Hematopoietic multipotent progenitor cell treated with erythropoietin and hydrocortisone succinate and interleukin-3 and kit ligand, for 17 days (in vitro differentiated cells): ENCODE measurements at regions not wholly inside any gene's neighbourhood (a gene's known extent, or its start where the extent isn't known, plus 50 kb on each side); places are given as distances from the start of the nearest gene placed in this dataset.
"Not testable (repeated sequence)": the region's sequence is repeated elsewhere in the genome, so short reads cannot be mapped to it uniquely, and the experiment has no call there.

Source experiments
- DNase-seq: peaks from one replicate; pipeline ENCODE4 v3.0.0-alpha.2; 2015; ENCODE audit warnings: low spot score

DNA sequence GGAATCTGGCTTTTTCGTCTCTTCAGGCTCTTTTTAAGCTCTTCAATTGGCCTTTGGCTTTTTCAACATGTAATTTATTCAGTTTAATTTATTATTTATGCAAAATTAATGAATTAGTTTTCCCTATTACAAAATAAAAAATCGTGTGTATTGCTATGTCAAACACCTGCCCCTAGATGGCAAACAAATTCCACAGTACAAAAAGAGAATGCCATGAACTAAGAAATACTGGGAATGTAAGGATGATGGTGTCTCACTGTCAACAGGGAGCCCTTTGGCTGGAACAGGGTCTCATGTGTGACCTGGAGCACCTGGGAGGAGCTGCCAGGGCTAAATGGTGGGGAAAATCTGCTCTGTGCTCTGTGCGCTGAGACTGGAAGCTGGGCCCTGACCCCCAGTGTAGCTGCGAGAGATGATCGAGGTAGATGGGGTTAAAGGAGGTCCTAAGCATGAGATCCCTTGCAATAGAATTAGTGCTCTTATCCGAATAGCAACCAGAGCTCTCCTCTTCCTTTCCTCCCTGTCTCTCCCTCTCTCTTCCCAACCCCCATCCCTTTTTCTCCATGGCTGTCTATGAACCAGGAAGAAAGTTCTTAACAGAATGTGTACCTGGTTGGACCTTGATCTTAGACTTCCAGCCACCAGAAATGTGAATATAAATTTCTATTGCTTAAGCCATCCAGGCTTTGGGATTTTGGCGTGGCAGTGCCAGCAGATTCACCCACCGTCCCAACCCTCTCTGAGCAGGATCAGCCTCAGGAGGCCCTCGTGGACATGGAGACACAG, 1183.5 kb downstream of the RPIA start:
- not testable (repeated sequence) for DNase-seq

GRCh38 chr2:89876445-89876844, 1185.0 kb downstream of the RPIA start:
- not testable (repeated sequence) for DNase-seq

- DNase-seq: not testable (repeated sequence)
Observed at GRCh38 chr2:89876878-89877277, 1185.4 kb downstream of the RPIA start.

- not testable (repeated sequence) for DNase-seq
Observed at GRCh38 chr2:89882880-89883279, 1191.4 kb downstream of the RPIA start.

GRCh38 chr2:89883624-89884023, 1192.2 kb downstream of the RPIA start:
- not testable (repeated sequence) for DNase-seq

DNA sequence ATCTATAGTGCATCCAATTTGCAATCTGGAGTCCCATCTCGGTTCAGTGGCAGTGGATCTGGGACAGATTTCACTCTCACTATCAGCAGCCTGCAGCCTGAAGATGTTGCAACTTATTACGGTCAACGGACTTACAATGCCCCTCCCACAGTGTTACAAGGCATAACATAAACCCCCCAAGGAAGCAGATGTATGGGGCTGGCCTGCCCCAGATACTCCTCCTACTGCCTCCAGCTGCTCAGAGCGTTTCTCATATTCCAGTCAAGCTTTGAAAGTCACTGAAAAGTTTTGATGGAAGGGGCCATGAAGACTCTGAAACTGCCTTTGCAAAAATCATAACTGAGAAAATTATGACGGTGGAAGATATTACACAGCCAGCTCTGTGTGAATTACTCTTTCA, 1193.6 kb downstream of the RPIA start:
- DNase-seq: not testable (repeated sequence)

GRCh38 chr2:89888693-89889092, 1197.2 kb downstream of the RPIA start:
- DNase-seq: not testable (repeated sequence)

- not testable (repeated sequence) for DNase-seq
Observed at GRCh38 chr2:89890185-89890773, 1198.8 kb downstream of the RPIA start.

DNA sequence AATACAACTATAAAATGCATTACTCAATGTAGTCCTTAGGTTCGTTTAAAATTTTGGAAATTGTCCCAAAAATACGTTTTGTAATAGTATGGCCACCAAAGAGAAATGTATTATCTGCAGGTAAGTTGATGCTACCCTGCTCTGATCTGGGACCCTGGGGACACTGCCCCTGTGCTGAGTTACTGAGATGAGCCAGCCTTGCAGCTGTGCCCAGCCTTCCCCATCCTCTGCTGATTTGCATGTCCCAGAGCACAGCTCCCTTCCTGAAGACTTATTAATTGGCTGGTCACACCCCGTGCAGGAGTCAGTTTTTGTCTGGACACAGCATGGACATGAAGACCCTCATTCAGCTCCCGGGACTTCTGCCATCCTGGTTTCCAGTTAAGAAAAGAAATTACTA, 1203.5 kb downstream of the RPIA start:
- DNase-seq: not testable (repeated sequence)

DNA sequence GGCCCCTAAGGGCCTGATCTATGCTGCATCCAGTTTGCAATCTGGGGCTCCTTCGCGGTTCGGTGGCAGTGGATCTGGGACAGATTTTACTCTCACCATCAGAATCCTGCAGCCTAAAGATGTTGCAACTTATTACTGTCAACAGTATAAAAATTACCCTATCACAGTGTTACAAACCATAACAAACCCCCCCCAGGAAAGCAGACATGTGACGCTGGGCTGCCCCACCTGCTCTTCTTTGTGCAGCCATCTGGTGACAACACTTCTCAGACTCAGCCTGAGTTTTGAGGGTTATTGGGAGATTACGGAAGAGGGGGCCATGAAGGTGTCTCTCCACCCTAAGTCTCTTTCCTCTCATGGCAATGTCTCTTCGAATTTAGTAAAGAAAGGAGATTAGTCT, 1204.2 kb downstream of the RPIA start:
- DNase-seq: not testable (repeated sequence)

DNA sequence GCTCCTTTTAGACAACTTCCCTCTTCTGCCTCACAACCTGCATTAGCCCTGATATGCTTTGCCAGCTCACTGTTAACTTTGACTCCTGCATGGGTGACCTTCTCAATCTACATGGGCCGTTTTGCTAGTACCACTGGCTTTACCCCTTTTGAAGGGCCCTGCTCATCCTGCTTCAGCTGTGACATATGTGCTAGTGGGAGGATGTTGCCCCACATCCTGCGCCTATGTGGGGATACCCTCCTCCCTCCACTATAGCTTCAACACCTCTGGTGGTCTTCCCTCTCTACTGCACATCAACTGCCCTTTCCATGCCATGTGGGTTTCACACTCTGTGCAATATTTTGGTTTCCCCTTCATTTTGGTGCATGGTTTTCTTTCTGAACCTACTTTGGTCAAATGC, 1235.5 kb downstream of the RPIA start:
- DNase-seq: not testable (repeated sequence)

- not testable (repeated sequence) for DNase-seq
Observed at GRCh38 chr2:89935436-89935835, 1244.0 kb downstream of the RPIA start.

DNA sequence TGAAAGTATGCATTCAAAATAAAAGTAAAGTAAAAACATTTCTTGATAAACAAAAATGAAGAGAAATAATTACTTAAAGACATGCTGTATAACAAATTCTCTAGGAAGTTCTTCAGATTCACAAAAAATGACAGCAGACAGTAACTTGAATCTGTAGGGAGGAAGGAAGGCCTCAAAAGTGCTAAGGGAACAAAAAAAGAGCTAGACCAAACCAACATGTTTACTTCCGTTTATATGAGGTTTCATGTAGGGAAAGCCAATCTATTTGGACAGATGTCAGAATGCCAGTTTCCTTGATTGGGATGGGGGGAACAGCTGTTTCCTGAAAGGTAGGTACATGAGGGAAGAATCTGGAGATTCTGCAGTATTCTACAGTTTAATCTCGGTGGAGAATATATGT, 1244.5 kb downstream of the RPIA start:
- not testable (repeated sequence) for DNase-seq

GRCh38 chr2:89936559-89936958, 1245.1 kb downstream of the RPIA start:
- not testable (repeated sequence) for DNase-seq

GRCh38 chr2:89938756-89939155, 1247.3 kb downstream of the RPIA start:
- not testable (repeated sequence) for DNase-seq

GRCh38 chr2:89944267-89944666, 1252.8 kb downstream of the RPIA start:
- DNase-seq: not testable (repeated sequence)

GRCh38 chr2:89945004-89945616, 1253.6 kb downstream of the RPIA start:
- not testable (repeated sequence) for DNase-seq

DNA sequence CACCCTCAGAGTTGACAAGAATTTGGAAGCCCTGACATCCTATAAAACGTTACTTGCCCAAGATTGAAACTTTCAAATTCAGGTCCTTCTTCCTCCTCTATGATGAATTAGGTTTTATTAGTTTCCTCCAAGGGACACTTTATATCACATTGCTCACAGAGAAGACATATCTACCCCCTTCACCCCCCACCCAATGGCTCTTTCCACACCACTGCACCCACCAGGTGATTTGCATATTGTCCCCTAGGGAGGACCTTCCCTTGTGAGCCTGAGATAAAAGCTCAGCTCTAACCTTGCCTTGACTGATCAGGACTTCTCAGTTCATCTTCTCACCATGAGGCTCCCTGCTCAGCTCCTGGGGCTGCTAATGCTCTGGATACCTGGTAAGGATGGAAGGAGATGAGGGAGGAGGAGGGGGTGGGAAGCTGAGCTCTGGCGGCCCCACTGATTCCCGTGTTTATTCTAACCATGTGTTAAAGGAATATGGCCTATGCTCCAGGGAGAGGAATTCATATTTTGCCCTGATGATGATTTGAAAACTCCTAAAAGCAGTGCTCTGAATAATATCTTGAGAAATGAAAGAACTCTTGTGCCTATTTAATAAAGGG, 1255.8 kb downstream of the RPIA start:
- not testable (repeated sequence) for DNase-seq

- DNase-seq: not testable (repeated sequence)
Observed at GRCh38 chr2:89948102-89948501, 1256.6 kb downstream of the RPIA start.

- DNase-seq: not testable (repeated sequence)
Observed at GRCh38 chr2:89950807-89951206, 1259.3 kb downstream of the RPIA start.

DNA sequence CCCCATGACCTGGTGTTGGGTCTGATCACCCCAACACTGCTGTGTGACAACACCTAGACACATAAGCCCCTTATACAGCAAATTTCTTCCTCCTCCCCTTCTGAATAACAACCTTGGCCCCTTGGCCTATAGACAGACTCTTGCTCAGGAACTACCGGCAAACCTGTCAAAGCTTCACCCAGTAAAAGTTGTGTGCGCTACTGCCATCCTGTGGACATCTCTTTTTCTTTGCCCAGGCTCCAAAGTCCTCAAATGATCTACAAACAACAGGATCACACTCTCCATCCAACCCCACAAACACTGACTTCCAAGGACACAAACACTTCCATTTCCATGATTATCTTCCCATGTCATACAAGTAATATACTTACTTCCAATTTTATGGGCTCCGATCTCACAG, 1265.8 kb downstream of the RPIA start:
- not testable (repeated sequence) for DNase-seq

DNA sequence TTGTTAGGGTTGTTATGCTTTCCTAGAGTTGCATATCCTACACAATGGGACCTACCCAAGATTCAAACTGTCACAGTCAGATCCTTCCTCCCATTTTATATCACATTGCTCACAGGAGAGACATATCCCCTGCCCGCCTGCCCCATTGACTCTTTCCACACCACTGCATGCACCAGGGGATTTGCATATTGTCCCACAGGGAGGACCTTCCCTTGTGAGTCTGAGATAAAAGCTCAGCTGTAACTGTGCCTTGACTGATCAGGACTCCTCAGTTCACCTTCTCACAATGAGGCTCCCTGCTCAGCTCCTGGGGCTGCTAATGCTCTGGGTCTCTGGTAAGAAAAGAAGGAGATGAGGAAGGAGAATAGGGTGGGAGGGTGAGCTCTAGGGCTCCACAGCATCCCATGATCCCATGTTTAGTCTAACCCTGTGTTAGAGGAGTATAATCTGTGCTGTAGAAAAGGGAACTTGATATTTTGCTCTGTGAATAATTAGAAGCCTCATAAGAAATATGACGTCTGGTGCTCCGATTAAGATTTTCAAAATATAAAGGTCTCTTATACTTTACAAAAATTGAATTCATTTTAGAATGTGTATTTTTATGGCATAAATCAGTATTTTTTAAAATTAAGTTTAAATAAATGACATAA, 1268.4 kb downstream of the RPIA start:
- DNase-seq: not testable (repeated sequence)
